ENCODE measurements at regions not wholly inside any gene's neighbourhood (a gene's known extent, or its start where the extent isn't known, plus 50 kb on each side); places are given as distances from the start of the nearest gene placed in this dataset.

DNA sequence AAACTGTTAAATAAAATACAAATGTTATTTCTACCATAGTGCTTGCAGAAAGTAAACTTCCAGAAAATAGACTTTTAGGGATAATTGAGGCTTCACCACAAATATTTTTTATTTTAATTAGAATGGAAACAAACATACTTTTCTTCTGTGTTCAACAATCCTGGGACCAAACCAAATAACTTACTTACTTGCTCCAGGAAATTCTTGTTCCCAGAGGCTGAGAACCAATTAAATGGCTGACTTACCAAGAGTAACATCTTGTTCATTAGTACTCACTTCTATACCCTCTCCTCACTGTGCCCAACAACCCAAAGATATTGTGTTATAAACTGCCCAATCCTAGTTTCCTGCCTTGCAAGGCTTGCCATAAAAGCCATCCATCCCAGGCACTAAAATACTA is 172.2 kb upstream of the PFN2 start:
- RAD21 ChIA-PET (ENCODE audit: low non-redundant PET in 1 of 2, low total read pairs in 2 of 2, uncharacterized antibody in 2 of 2, unreplicated experiment in 2 of 2): no interaction called here
- H3K79me2 ChIP-seq (ENCODE audit: insufficient read depth, low read length): no peaks in the 10 kb centered on the region
- POLR2A ChIA-PET: no interaction called here
- H3K4me1 ChIP-seq (ENCODE audit: control insufficient read depth in 1 of 2, insufficient read depth in 2 of 2, low read length in 2 of 2): no peaks in the 10 kb centered on the region
- CTCF ChIA-PET: no interaction called here
- no peaks in the 10 kb centered on the region for H3K9me3 ChIP-seq (ENCODE audit: control insufficient read depth in 1 of 2, insufficient read depth in 1 of 2, low read depth in 1 of 2, low read length in 2 of 2)
- H4K20me1 ChIP-seq (ENCODE audit: insufficient read depth): no peaks in the 10 kb centered on the region
- ATAC-seq (no peak), DNase-seq (ENCODE audit: low read depth, low spot score) (no peak)
- H3K4me3 ChIP-seq (replicated peaks in 1 of 2; ENCODE audit: low read depth in 1 of 2, low read length in 2 of 2): no peak overlapping the region
- BruUV-seq (replicated peaks): no TSS peak
- H3K27ac ChIP-seq (ENCODE audit: low read depth, low read length): no peak overlapping the region
- H3K9me2 ChIP-seq (ENCODE audit: insufficient read depth): no peaks in the 10 kb centered on the region
- intact Hi-C loops (cut with micrococcal nuclease): no loop called here
- H3K27me3 ChIP-seq (ENCODE audit: insufficient read depth, low read length): no peaks in the 10 kb centered on the region
- no peaks in the 10 kb centered on the region for H3K36me3 ChIP-seq (ENCODE audit: control insufficient read depth in 1 of 2, insufficient read depth in 2 of 2, low read length in 2 of 2)
- no peak overlapping the region for H3K4me2 ChIP-seq (ENCODE audit: low read length)
- no peak overlapping the region for H2AFZ ChIP-seq (ENCODE audit: low read depth, low read length, poor library complexity, severe bottlenecking)
- TF ChIP-seq TCF7L2 (IDR thresholded peaks at IDR 0.05; ENCODE audit: borderline replicate concordance, extremely low read depth, insufficient read depth, insufficient read length): no peak
- TF ChIP-seq, protein P1, sequence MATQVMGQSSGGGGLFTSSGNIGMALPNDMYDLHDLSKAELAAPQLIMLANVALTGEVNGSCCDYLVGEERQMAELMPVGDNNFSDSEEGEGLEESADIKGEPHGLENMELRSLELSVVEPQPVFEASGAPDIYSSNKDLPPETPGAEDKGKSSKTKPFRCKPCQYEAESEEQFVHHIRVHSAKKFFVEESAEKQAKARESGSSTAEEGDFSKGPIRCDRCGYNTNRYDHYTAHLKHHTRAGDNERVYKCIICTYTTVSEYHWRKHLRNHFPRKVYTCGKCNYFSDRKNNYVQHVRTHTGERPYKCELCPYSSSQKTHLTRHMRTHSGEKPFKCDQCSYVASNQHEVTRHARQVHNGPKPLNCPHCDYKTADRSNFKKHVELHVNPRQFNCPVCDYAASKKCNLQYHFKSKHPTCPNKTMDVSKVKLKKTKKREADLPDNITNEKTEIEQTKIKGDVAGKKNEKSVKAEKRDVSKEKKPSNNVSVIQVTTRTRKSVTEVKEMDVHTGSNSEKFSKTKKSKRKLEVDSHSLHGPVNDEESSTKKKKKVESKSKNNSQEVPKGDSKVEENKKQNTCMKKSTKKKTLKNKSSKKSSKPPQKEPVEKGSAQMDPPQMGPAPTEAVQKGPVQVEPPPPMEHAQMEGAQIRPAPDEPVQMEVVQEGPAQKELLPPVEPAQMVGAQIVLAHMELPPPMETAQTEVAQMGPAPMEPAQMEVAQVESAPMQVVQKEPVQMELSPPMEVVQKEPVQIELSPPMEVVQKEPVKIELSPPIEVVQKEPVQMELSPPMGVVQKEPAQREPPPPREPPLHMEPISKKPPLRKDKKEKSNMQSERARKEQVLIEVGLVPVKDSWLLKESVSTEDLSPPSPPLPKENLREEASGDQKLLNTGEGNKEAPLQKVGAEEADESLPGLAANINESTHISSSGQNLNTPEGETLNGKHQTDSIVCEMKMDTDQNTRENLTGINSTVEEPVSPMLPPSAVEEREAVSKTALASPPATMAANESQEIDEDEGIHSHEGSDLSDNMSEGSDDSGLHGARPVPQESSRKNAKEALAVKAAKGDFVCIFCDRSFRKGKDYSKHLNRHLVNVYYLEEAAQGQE (IDR thresholded peaks at IDR 0.05; ENCODE audit: low read depth): no peak
- TF ChIP-seq MAX (IDR thresholded peaks at IDR 0.05): no peak
- TF ChIP-seq SRF (IDR thresholded peaks at IDR 0.05; ENCODE audit: low read depth): no peak
- TF ChIP-seq EZH2 (IDR thresholded peaks at IDR 0.05): no peak
- TF ChIP-seq CEBPB (IDR thresholded peaks at IDR 0.05; ENCODE audit: low read depth): no peak
- no peak overlapping the region for H3K9ac ChIP-seq (ENCODE audit: low read length)

DNA sequence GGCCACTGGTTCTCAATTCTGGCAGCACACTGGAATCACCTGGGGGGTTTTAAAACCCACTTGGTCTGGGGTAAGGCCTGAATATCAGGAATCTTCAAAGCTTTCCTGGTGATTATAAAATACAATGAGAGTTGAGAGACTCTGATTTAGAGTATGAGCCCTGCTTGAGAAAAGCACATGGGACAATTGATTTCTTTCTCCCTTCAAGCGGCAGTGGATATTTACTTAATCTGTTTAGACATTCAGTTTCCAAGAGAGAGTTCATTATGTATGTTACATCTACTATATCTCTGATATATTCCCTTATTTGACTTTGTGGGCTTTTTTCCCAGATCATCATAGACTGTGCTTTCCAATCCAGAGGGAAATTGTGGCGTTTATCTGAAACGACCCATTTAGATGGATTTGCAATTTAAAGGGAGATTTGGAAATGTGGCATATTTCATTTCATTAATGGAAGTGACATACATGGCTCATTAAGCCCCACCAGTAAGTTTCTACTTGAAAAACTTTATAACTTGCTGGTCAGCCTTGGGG is 171.2 kb upstream of the PFN2 start:
- Histone ChIP-seq H3K36me3 (ENCODE audit: control insufficient read depth in 1 of 2, insufficient read depth in 2 of 2, low read length in 2 of 2) (no peaks in the 10 kb centered on the region), H2AFZ (ENCODE audit: low read depth, low read length, poor library complexity, severe bottlenecking) (no peak overlapping the region), H4K20me1 (ENCODE audit: insufficient read depth) (no peaks in the 10 kb centered on the region), H3K27me3 (ENCODE audit: insufficient read depth, low read length) (no peaks in the 10 kb centered on the region), H3K27ac (ENCODE audit: low read depth, low read length) (no peak overlapping the region), H3K9ac (ENCODE audit: low read length) (no peak overlapping the region), H3K9me2 (ENCODE audit: insufficient read depth) (no peaks in the 10 kb centered on the region), H3K4me1 (ENCODE audit: control insufficient read depth in 1 of 2, insufficient read depth in 2 of 2, low read length in 2 of 2) (no peaks in the 10 kb centered on the region), H3K4me3 (replicated peaks in 1 of 2; ENCODE audit: low read depth in 1 of 2, low read length in 2 of 2) (no peak overlapping the region), H3K9me3 (ENCODE audit: control insufficient read depth in 1 of 2, insufficient read depth in 1 of 2, low read depth in 1 of 2, low read length in 2 of 2) (no peaks in the 10 kb centered on the region), H3K79me2 (ENCODE audit: insufficient read depth, low read length) (no peaks in the 10 kb centered on the region), H3K4me2 (ENCODE audit: low read length) (no peak overlapping the region)
- ChIA-PET POLR2A (no interaction called here), RAD21 (ENCODE audit: low non-redundant PET in 1 of 2, low total read pairs in 2 of 2, uncharacterized antibody in 2 of 2, unreplicated experiment in 2 of 2) (no interaction called here), CTCF (no interaction called here)
- intact Hi-C loops (cut with micrococcal nuclease): no loop called here
- no TSS peak for BruUV-seq (replicated peaks)
- no peak for DNase-seq (ENCODE audit: low read depth, low spot score)
- ATAC-seq: no peak
- TF ChIP-seq YY1 (IDR thresholded peaks at IDR 0.05; ENCODE audit: extremely low read depth, insufficient replicate concordance, low read depth, low read length) (no peak), EZH2phosphoT487 (IDR thresholded peaks at IDR 0.05; ENCODE audit: borderline replicate concordance) (no peak), JUND (IDR thresholded peaks at IDR 0.05) (no peak), CEBPB (IDR thresholded peaks at IDR 0.05; ENCODE audit: low read depth) (no peak), EGR1 (IDR thresholded peaks at IDR 0.05; ENCODE audit: low read depth) (no peak), POLR2AphosphoS5 (IDR thresholded peaks at IDR 0.05; ENCODE audit: low read depth, low read length) (no peak), TCF7L2 (IDR thresholded peaks at IDR 0.05; ENCODE audit: borderline replicate concordance, extremely low read depth, insufficient read depth, insufficient read length) (no peak), POLR2A (IDR thresholded peaks at IDR 0.05; ENCODE audit: borderline replicate concordance, extremely low read depth, insufficient read depth, insufficient read length) (no peak), MAX (IDR thresholded peaks at IDR 0.05) (no peak), SIN3A (IDR thresholded peaks at IDR 0.05; ENCODE audit: low read depth) (no peak)
- TF ChIP-seq, protein P1 (IDR thresholded peaks at IDR 0.05; ENCODE audit: low read depth): no peak

Data from HCT116 (cell line).